ENCODE measurements at regions not wholly inside any gene's neighbourhood (a gene's known extent, or its start where the extent isn't known, plus 50 kb on each side); places are given as distances from the start of the nearest gene placed in this dataset.

DNA sequence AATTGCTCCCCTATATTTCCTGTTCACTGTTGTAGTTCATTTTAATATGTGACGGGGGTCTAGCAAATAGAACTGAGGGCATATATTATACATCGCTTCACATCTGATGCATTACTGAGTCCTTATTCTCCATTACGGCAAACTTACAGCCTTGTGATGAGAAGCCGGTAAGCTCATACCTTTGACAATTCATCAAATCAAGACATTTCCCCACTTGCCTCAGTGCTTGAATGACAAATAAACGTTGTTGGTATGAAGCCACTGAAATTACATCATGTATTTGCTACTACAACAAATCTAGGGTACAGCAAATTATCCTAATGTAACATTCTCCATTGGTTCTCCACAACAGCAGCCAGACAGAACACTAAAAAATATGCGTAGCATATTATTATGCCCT is 1999.8 kb downstream of the LRRC4C start:
- in situ Hi-C loops (cut with HindIII; ENCODE audit: low pct_unique_long_range_greater_than_20kb, low sequenced_read_pairs), result no loop called here
- no peaks in the 10 kb centered on the region for H3K4me1 ChIP-seq (ENCODE audit: control insufficient read depth, insufficient read depth, low read length)
- no peak overlapping the region for H3K4me3 ChIP-seq (ENCODE audit: low read depth in 2 of 2, low read length in 2 of 2)
- ChIA-PET POLR2A (no interaction called here), CTCF (no interaction called here)
- H3K36me3 ChIP-seq (ENCODE audit: control insufficient read depth, insufficient read depth, low read length), result no peaks in the 10 kb centered on the region
- no peak overlapping the region for H3K27ac ChIP-seq (ENCODE audit: low read length)
- no TSS peak for BruUV-seq (replicated peaks)
- ATAC-seq (no peak), DNase-seq (ENCODE audit: low read depth, low spot score) (no peak)
- intact Hi-C loops (cut with micrococcal nuclease; ENCODE audit: unreplicated experiment), result no loop called here
- H3K27me3 ChIP-seq (ENCODE audit: control insufficient read depth, insufficient read depth, low read length), result no peaks in the 10 kb centered on the region
- no peak for TF ChIP-seq SIN3A (IDR thresholded peaks at IDR 0.05; ENCODE audit: borderline replicate concordance, insufficient read depth, low read depth, low read length)
- TF ChIP-seq POLR2AphosphoS5 (IDR thresholded peaks at IDR 0.05; ENCODE audit: low read depth, low read length), result no peak
- TF ChIP-seq, protein P1, sequence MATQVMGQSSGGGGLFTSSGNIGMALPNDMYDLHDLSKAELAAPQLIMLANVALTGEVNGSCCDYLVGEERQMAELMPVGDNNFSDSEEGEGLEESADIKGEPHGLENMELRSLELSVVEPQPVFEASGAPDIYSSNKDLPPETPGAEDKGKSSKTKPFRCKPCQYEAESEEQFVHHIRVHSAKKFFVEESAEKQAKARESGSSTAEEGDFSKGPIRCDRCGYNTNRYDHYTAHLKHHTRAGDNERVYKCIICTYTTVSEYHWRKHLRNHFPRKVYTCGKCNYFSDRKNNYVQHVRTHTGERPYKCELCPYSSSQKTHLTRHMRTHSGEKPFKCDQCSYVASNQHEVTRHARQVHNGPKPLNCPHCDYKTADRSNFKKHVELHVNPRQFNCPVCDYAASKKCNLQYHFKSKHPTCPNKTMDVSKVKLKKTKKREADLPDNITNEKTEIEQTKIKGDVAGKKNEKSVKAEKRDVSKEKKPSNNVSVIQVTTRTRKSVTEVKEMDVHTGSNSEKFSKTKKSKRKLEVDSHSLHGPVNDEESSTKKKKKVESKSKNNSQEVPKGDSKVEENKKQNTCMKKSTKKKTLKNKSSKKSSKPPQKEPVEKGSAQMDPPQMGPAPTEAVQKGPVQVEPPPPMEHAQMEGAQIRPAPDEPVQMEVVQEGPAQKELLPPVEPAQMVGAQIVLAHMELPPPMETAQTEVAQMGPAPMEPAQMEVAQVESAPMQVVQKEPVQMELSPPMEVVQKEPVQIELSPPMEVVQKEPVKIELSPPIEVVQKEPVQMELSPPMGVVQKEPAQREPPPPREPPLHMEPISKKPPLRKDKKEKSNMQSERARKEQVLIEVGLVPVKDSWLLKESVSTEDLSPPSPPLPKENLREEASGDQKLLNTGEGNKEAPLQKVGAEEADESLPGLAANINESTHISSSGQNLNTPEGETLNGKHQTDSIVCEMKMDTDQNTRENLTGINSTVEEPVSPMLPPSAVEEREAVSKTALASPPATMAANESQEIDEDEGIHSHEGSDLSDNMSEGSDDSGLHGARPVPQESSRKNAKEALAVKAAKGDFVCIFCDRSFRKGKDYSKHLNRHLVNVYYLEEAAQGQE (IDR thresholded peaks at IDR 0.05; ENCODE audit: insufficient read depth in 1 of 2, low read depth in 2 of 2, low read length in 1 of 2), result no peak
- TF ChIP-seq, protein P2, sequence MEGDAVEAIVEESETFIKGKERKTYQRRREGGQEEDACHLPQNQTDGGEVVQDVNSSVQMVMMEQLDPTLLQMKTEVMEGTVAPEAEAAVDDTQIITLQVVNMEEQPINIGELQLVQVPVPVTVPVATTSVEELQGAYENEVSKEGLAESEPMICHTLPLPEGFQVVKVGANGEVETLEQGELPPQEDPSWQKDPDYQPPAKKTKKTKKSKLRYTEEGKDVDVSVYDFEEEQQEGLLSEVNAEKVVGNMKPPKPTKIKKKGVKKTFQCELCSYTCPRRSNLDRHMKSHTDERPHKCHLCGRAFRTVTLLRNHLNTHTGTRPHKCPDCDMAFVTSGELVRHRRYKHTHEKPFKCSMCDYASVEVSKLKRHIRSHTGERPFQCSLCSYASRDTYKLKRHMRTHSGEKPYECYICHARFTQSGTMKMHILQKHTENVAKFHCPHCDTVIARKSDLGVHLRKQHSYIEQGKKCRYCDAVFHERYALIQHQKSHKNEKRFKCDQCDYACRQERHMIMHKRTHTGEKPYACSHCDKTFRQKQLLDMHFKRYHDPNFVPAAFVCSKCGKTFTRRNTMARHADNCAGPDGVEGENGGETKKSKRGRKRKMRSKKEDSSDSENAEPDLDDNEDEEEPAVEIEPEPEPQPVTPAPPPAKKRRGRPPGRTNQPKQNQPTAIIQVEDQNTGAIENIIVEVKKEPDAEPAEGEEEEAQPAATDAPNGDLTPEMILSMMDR (IDR thresholded peaks at IDR 0.05), result no peak
- TF ChIP-seq TCF7L2 (IDR thresholded peaks at IDR 0.05; ENCODE audit: low read depth, low read length), result no peak
- H3K9me3 ChIP-seq (ENCODE audit: control insufficient read depth, insufficient read depth, low read depth, low read length), result no peaks in the 10 kb centered on the region

DNA sequence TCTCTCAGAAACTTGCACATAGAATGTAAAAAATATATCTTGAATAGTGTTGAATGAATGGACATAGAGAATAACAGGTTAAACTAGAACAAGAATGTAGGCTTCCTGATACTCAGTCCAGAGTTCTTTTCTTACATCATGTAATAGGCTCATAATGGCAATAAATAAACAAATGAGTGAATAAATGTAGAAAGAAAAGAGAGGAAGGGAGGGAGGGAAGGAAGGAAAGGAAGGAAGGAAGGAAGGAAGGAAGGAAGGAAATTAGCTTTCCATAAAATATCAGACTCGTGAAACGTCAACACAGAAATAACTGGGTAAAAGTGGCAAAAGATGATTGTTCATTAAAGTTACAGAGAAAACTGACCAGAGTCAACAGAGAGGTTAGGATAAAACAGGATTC is 2001.0 kb downstream of the LRRC4C start:
- Histone ChIP-seq H3K27ac (ENCODE audit: low read length) (no peak overlapping the region), H3K4me3 (ENCODE audit: low read depth in 2 of 2, low read length in 2 of 2) (no peak overlapping the region), H3K4me1 (ENCODE audit: control insufficient read depth, insufficient read depth, low read length) (no peaks in the 10 kb centered on the region), H3K27me3 (ENCODE audit: control insufficient read depth, insufficient read depth, low read length) (no peaks in the 10 kb centered on the region), H3K9me3 (ENCODE audit: control insufficient read depth, insufficient read depth, low read depth, low read length) (no peaks in the 10 kb centered on the region), H3K36me3 (ENCODE audit: control insufficient read depth, insufficient read depth, low read length) (no peaks in the 10 kb centered on the region)
- no TSS peak for BruUV-seq (replicated peaks)
- intact Hi-C loops (cut with micrococcal nuclease; ENCODE audit: unreplicated experiment) (no loop called here), in situ Hi-C loops (cut with HindIII; ENCODE audit: low pct_unique_long_range_greater_than_20kb, low sequenced_read_pairs) (no loop called here)
- CTCF ChIA-PET, result no interaction called here
- ATAC-seq, result no peak
- POLR2A ChIA-PET, result no interaction called here
- TF ChIP-seq SIN3A (IDR thresholded peaks at IDR 0.05; ENCODE audit: borderline replicate concordance, insufficient read depth, low read depth, low read length) (no peak), TCF7L2 (IDR thresholded peaks at IDR 0.05; ENCODE audit: low read depth, low read length) (no peak), POLR2AphosphoS5 (IDR thresholded peaks at IDR 0.05; ENCODE audit: low read depth, low read length) (no peak)
- TF ChIP-seq, protein P2 (IDR thresholded peaks at IDR 0.05), result no peak
- TF ChIP-seq, protein P1 (IDR thresholded peaks at IDR 0.05; ENCODE audit: insufficient read depth in 1 of 2, low read depth in 2 of 2, low read length in 1 of 2), result no peak
- DNase-seq (ENCODE audit: low read depth, low spot score), result no peak

Measured in Panc1 (cell line).